GM12878 (cell line): ENCODE measurements at regions not wholly inside any gene's neighbourhood (a gene's known extent, or its start where the extent isn't known, plus 50 kb on each side); places are given as distances from the start of the nearest gene placed in this dataset.

ENCODE experiments used
- ATAC-seq: fragments of 200-7000 bp; cut with Tn5 transposase; 3 replicates; pipeline ENCODE4 v1.9.1; 2020; ENCODE audit warnings: mild to moderate bottlenecking, moderate library complexity
- BruUV-seq: library from RNA; stranded (reverse); fragments of 400-500 nt; replicated peaks from 2 replicates; lab custom pipeline; 2021; lab: Mats Ljungman, UMichigan
- CTCF ChIA-PET: fragments of 300-600 bp; sonication (Branson Sonifier 250); formaldehyde crosslinking; extraction: SDS; loops from one replicate; lab custom pipeline; 2021; ENCODE audit warnings: inconsistent platforms; lab: Yijun Ruan, JAX
- POLR2A ChIA-PET: fragments of 350-600 bp; formaldehyde crosslinking; extraction: SDS; loops from one replicate; lab custom pipeline; 2021; ENCODE audit warnings: inconsistent platforms; lab: Charles Lee
- RAD21 ChIA-PET: fragments of 300-600 bp; sonication (Branson Sonifier 250); formaldehyde crosslinking; loops from one replicate; lab custom pipeline; 2023; ENCODE audit warnings: antibody characterized with exemption; ENCODE audit not compliant: unreplicated experiment; lab: Charles Lee
- SMC1A ChIA-PET: fragments of 300-600 bp; sonication (Branson Sonifier 250); formaldehyde crosslinking; loops from one replicate; lab custom pipeline; 2023; ENCODE audit not compliant: unreplicated experiment, uncharacterized antibody; lab: Charles Lee
- DNase-seq: peaks from one replicate; pipeline ENCODE4 v3.0.0-alpha.2; 2011; ENCODE audit warnings: low read depth, low spot score
- FAIRE-seq: peaks from 3 replicates; lab custom pipeline; 2011; peaks lifted over from hg19 to GRCh38; lab: Jason Lieb, UNC
- H2AFZ ChIP-seq: 2 replicates; pipeline ENCODE4 v1.6.0; 2011; ENCODE audit warnings: low read depth, low read length, control low read depth; ENCODE audit not compliant: control insufficient read depth
- H3K27ac ChIP-seq: 2 replicates; pipeline ENCODE4 v1.5.1; 2011; ENCODE audit warnings: control low read depth; ENCODE audit not compliant: control insufficient read depth, insufficient read depth
- H3K27me3 ChIP-seq, 2 experiments: replicated peaks in 1 of 2; 2 replicates each; pipeline versions ENCODE4 v1.6.0 to v1.6.1; 2011; ENCODE audit warnings: low read length in 1 of 2; ENCODE audit not compliant: control insufficient read depth in 2 of 2, insufficient read depth in 2 of 2
- H3K36me3 ChIP-seq, 2 experiments: 2 replicates each; pipeline ENCODE4 v1.5.1; 2011; ENCODE audit warnings: low read length in 1 of 2; ENCODE audit not compliant: control insufficient read depth in 2 of 2, insufficient read depth in 2 of 2
- H3K4me1 ChIP-seq: 2 replicates; pipeline ENCODE4 v1.6.1; 2011; ENCODE audit warnings: mild to moderate bottlenecking, low read length, moderate library complexity, mixed read lengths; ENCODE audit not compliant: control insufficient read depth, insufficient read depth
- H3K4me2 ChIP-seq: 2 replicates; pipeline ENCODE4 v1.6.0; 2011; ENCODE audit warnings: control low read depth; ENCODE audit not compliant: control insufficient read depth, insufficient read depth
- H3K4me3 ChIP-seq: fragments of 200-600 bp; sonication (generic); 2 replicates; pipeline ENCODE4 v1.5.1; 2016
- H3K79me2 ChIP-seq: 2 replicates; pipeline ENCODE4 v1.6.0; 2011; ENCODE audit warnings: low read length; ENCODE audit not compliant: control insufficient read depth, insufficient read depth
- H3K9ac ChIP-seq: 2 replicates; pipeline ENCODE4 v1.8.0; 2011; ENCODE audit warnings: low read length, control low read depth, mixed read lengths; ENCODE audit not compliant: control insufficient read depth, insufficient read depth
- H3K9me3 ChIP-seq: replicated peaks from 3 replicates; pipeline ENCODE4 v1.5.1; 2011; ENCODE audit warnings: mild to moderate bottlenecking, low read length; ENCODE audit not compliant: control insufficient read depth, insufficient read depth
- H4K20me1 ChIP-seq: 2 replicates; pipeline ENCODE4 v1.6.0; 2011; ENCODE audit not compliant: control insufficient read depth, insufficient read depth
- CREM ChIP-seq: IDR thresholded peaks from 2 replicates; pipeline ENCODE4 v1.6.1; 2014; ENCODE audit warnings: antibody characterized with exemption, low read depth
- CTCF ChIP-seq, 3 experiments: IDR thresholded peaks in 2 of 3; conservative IDR thresholded peaks in 1 of 3; 2 replicates each; pipeline ENCODE4 v1.5.1; 2011; ENCODE audit warnings: low read depth in 3 of 3, low read length in 3 of 3, mild to moderate bottlenecking in 3 of 3, control low read depth in 2 of 3, moderate library complexity in 2 of 3, inconsistent platforms in 1 of 3, mixed read lengths in 1 of 3; ENCODE audit not compliant: control insufficient read depth in 2 of 3, insufficient read depth in 1 of 3; ENCODE audit errors: extremely low read depth in 1 of 3
- DPF2 ChIP-seq: fragments of 450-650 bp; IDR thresholded peaks from 2 replicates; pipeline ENCODE4 v1.6.1; 2017; ENCODE audit warnings: mild to moderate bottlenecking
- ESRRA ChIP-seq: IDR thresholded peaks from 2 replicates; pipeline ENCODE4 v1.6.1; 2012; ENCODE audit warnings: mild to moderate bottlenecking, low read length, improper control_type of control experiment
- MAX ChIP-seq: IDR thresholded peaks from 2 replicates; pipeline ENCODE4 v1.6.1; 2012; ENCODE audit warnings: low read depth, low read length, improper control_type of control experiment
- NFYA ChIP-seq: IDR thresholded peaks from 2 replicates; pipeline ENCODE4 v1.6.1; 2011; ENCODE audit warnings: low read depth, mild to moderate bottlenecking, low read length, improper control_type of control experiment, borderline replicate concordance
- RAD21 ChIP-seq: IDR thresholded peaks from 2 replicates; pipeline ENCODE4 v1.6.1; 2011; ENCODE audit warnings: mild to moderate bottlenecking, low read depth, low read length, moderate library complexity; ENCODE audit not compliant: insufficient read depth
- ZNF592 ChIP-seq: fragments of 450-650 bp; IDR thresholded peaks from 2 replicates; pipeline ENCODE4 v1.6.1; 2017; ENCODE audit warnings: mild to moderate bottlenecking, moderate library complexity
- WGBS: methylation state at CpG from one replicate; pipeline ENCODE4 v1.1.6; 2016; ENCODE audit warnings: low lambda C conversion rate; ENCODE audit not compliant: insufficient replicate concordance, insufficient coverage; ENCODE audit errors: missing lambda C conversion rate; 5-methylcytosine and 5-hydroxymethylcytosine counted together
- in situ Hi-C: fragments of 300-500 bp; cut with MboI; formaldehyde crosslinking; loops from 9 replicates; pipeline ENCODE4 v1.14.3; 2018; ENCODE audit warnings: mixed read lengths
- intact Hi-C: fragments of 100-400 bp; cut with micrococcal nuclease; formaldehyde crosslinking; loops from one replicate; pipeline ENCODE4 v1.14.2; 2022; ENCODE audit not compliant: unreplicated experiment

- Histone ChIP-seq H3K4me1 (no peaks in the 10 kb centered on the region), H3K4me2 (no peak overlapping the region), H3K4me3 (no peak overlapping the region), H3K27me3 (peaks cover 2 to 3% of the 10 kb centered on the region in 2 experiments; a peak in 2 of 4 replicates), H3K9me3 (no peaks in the 10 kb centered on the region), H3K79me2 (no peaks in the 10 kb centered on the region), H4K20me1 (no peaks in the 10 kb centered on the region), H3K9ac (no peak overlapping the region), H3K27ac (no peak overlapping the region), H2AFZ (no peak overlapping the region), H3K36me3 (no peaks in the 10 kb centered on the region)
- intact Hi-C loops (no loop called here), in situ Hi-C loops (no loop called here)
- ATAC-seq = no peak
- POLR2A ChIA-PET = no interaction called here
- SMC1A ChIA-PET = no interaction called here
- no TSS peak for BruUV-seq
- RAD21 ChIA-PET = no interaction called here
- 22% methylated on average over 2 of the region's 2 CpGs for WGBS
- CTCF ChIA-PET = no interaction called here
- FAIRE-seq = no peak
- no peak for DNase-seq
- TF ChIP-seq CTCF (IDR thresholded peaks at IDR 0.05 in 2 of 3, conservative IDR thresholded peaks at IDR 0.05 in 1 of 3; ENCODE audit: control insufficient read depth in 2 of 3, extremely low read depth in 1 of 3, insufficient read depth in 1 of 3, low read depth in 3 of 3, low read length in 3 of 3) (no peak), NFYA (no peak), MAX (no peak), ESRRA (no peak), CREM (no peak), ZNF592 (no peak), RAD21 (no peak), DPF2 (no peak)
Measured at GRCh38 chr2:15804691-15805090, 135.7 kb upstream of the MYCN start.
